Keratinocyte (primary cell): ENCODE measurements at regions not wholly inside any gene's neighbourhood (a gene's known extent, or its start where the extent isn't known, plus 50 kb on each side); places are given as distances from the start of the nearest gene placed in this dataset.

Experiments used
- EZH2 ChIP-seq: IDR thresholded peaks from one replicate; pipeline ENCODE4 v1.6.1; 2012; ENCODE audit warnings: inconsistent platforms, mild to moderate bottlenecking, low read length, moderate library complexity
- TF ChIP-seq, protein P1 (sequence below), 3 experiments: IDR thresholded peaks in 1 of 3; conservative IDR thresholded peaks in 1 of 3; optimal IDR thresholded peaks in 1 of 3; 2 replicates in 2 of 3; 3 replicates in 1 of 3; pipeline versions ENCODE3 to v1.5.1; 2011; ENCODE audit warnings: low read length in 3 of 3, mild to moderate bottlenecking in 3 of 3, moderate library complexity in 2 of 3, control low read depth in 1 of 3, inconsistent platforms in 1 of 3; ENCODE audit not compliant: insufficient read depth in 2 of 3; ENCODE audit errors: extremely low read depth in 1 of 3

DNA sequence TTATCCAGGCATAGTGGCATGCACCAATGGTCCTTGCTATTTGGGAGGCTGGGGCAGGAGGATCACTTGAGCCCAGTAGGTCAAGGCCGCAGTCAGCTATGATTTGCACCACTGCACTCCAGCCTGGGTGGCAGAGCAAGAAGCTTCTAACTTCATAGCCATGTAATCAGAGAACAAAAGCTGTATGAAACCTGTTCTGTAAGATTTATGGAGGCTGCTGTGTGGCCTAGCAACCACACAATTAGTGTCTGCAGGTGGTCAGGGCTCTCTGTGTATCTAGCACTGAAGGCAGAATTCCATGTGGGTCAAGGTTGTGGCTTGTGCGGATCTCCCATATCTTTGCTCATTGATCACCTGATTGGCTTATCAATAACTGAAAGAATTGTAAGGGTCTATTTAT is 221.5 kb upstream of the FOXK1 start:
- TF ChIP-seq, protein P1, sequence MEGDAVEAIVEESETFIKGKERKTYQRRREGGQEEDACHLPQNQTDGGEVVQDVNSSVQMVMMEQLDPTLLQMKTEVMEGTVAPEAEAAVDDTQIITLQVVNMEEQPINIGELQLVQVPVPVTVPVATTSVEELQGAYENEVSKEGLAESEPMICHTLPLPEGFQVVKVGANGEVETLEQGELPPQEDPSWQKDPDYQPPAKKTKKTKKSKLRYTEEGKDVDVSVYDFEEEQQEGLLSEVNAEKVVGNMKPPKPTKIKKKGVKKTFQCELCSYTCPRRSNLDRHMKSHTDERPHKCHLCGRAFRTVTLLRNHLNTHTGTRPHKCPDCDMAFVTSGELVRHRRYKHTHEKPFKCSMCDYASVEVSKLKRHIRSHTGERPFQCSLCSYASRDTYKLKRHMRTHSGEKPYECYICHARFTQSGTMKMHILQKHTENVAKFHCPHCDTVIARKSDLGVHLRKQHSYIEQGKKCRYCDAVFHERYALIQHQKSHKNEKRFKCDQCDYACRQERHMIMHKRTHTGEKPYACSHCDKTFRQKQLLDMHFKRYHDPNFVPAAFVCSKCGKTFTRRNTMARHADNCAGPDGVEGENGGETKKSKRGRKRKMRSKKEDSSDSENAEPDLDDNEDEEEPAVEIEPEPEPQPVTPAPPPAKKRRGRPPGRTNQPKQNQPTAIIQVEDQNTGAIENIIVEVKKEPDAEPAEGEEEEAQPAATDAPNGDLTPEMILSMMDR (optimal IDR thresholded peaks at IDR 0.05 in 1 of 3, IDR thresholded peaks at IDR 0.05 in 1 of 3, conservative IDR thresholded peaks at IDR 0.05 in 1 of 3; ENCODE audit: extremely low read depth in 1 of 3, insufficient read depth in 2 of 3, low read length in 3 of 3), result no peak
- TF ChIP-seq EZH2, result no peak
